GM18505 (cell line): ENCODE measurements at regions not wholly inside any gene's neighbourhood (a gene's known extent, or its start where the extent isn't known, plus 50 kb on each side); places are given as distances from the start of the nearest gene placed in this dataset.

Experiments used
- ATAC-seq: cut with Tn5 transposase; IDR thresholded peaks from one replicate; pipeline ENCODE4 v1.9.1; 2021; ENCODE audit not compliant: unreplicated experiment
- POLR2A ChIP-seq: IDR thresholded peaks from 4 replicates; pipeline ENCODE4 v1.6.1; 2011; ENCODE audit warnings: borderline replicate concordance; ENCODE audit not compliant: insufficient read depth, insufficient read length; ENCODE audit errors: extremely low read depth

GRCh38 chr2:18428516-18428915 lies 131.9 kb downstream of the RDH14 start:
- no peak for ATAC-seq

GRCh38 chr2:18427762-18428161 lies 132.7 kb downstream of the RDH14 start:
- no peak for ATAC-seq
- no peak for TF ChIP-seq POLR2A

More at GRCh38 chr2:18428516-18428915, 131.9 kb downstream of the RDH14 start:
- no peak for TF ChIP-seq POLR2A

GRCh38 chr2:18426174-18426573 lies 134.3 kb downstream of the RDH14 start:
- ATAC-seq, result no peak
- no peak for TF ChIP-seq POLR2A

GRCh38 chr2:18425210-18425703 lies 135.2 kb downstream of the RDH14 start:
- no peak for TF ChIP-seq POLR2A
- no peak for ATAC-seq

- ATAC-seq, result no peak
- no peak for TF ChIP-seq POLR2A
Observed at GRCh38 chr2:18423636-18424035, 136.8 kb downstream of the RDH14 start.

- ATAC-seq, result no peak
- TF ChIP-seq POLR2A, result no peak
Observed at GRCh38 chr2:18422432-18423165, 137.9 kb downstream of the RDH14 start.

GRCh38 chr2:18413676-18414396 lies 146.6 kb downstream of the RDH14 start:
- ATAC-seq, result no peak
- TF ChIP-seq POLR2A, result no peak

GRCh38 chr2:18412980-18413675 lies 147.3 kb downstream of the RDH14 start:
- TF ChIP-seq POLR2A, result no peak
- no peak for ATAC-seq

GRCh38 chr2:18411626-18412025 lies 148.8 kb downstream of the RDH14 start:
- no peak for TF ChIP-seq POLR2A
- ATAC-seq, result no peak

- TF ChIP-seq POLR2A, result no peak
Observed at GRCh38 chr2:18410543-18410942, 149.9 kb downstream of the RDH14 start.

GRCh38 chr2:18408638-18409037 lies 151.8 kb downstream of the RDH14 start:
- ATAC-seq, result no peak

More at GRCh38 chr2:18410543-18410942, 149.9 kb downstream of the RDH14 start:
- no peak for ATAC-seq

GRCh38 chr2:18406219-18406618 lies 154.2 kb downstream of the RDH14 start:
- ATAC-seq, result no peak
- TF ChIP-seq POLR2A, result no peak

More at GRCh38 chr2:18408638-18409037, 151.8 kb downstream of the RDH14 start:
- no peak for TF ChIP-seq POLR2A

GRCh38 chr2:18404708-18405107 lies 155.7 kb downstream of the RDH14 start:
- TF ChIP-seq POLR2A, result no peak
- ATAC-seq, result no peak

- no peak for TF ChIP-seq POLR2A
- ATAC-seq, result no peak
Observed at GRCh38 chr2:18403921-18404522, 156.4 kb downstream of the RDH14 start.

- TF ChIP-seq POLR2A, result no peak
- ATAC-seq, result no peak
Observed at GRCh38 chr2:18402831-18403230, 157.6 kb downstream of the RDH14 start.
